Small intestine (tissue), 7 donors: ENCODE measurements at regions not wholly inside any gene's neighbourhood (a gene's known extent, or its start where the extent isn't known, plus 50 kb on each side); places are given as distances from the start of the nearest gene placed in this dataset.

Experiments used
- DNase-seq, 2 donors: peaks; one replicate each; pipeline versions ENCODE4 v3.0.0 to v3.0.0-alpha.2; 2013
- FAIRE-seq: peaks from 2 replicates; lab custom pipeline; 2012; peaks lifted over from hg19 to GRCh38; lab: Jason Lieb, UNC
- H3K27ac ChIP-seq, 3 donors: one replicate each; pipeline ENCODE4 v1.5.1; 2013; ENCODE audit warnings: low read length in 2 of 3, mild to moderate bottlenecking in 2 of 3, control low read depth in 1 of 3, inconsistent platforms in 1 of 3, low read depth in 1 of 3, moderate library complexity in 1 of 3
- H3K27me3 ChIP-seq, 3 donors: one replicate each; pipeline ENCODE4 v1.6.1; 2013; ENCODE audit warnings: low read length in 3 of 3, inconsistent platforms in 1 of 3; ENCODE audit not compliant: control insufficient read depth in 3 of 3, insufficient read depth in 3 of 3
- H3K36me3 ChIP-seq, 3 donors: one replicate each; pipeline ENCODE4 v1.6.1; 2013; ENCODE audit warnings: low read length in 3 of 3, inconsistent platforms in 1 of 3, low read depth in 1 of 3, mild to moderate bottlenecking in 1 of 3, moderate library complexity in 1 of 3; ENCODE audit not compliant: control insufficient read depth in 3 of 3, insufficient read depth in 2 of 3
- H3K4me1 ChIP-seq, 3 donors: one replicate each; pipeline ENCODE4 v1.6.1; 2013; ENCODE audit warnings: low read length in 2 of 3, inconsistent platforms in 1 of 3, low read depth in 1 of 3, mild to moderate bottlenecking in 1 of 3, moderate library complexity in 1 of 3; ENCODE audit not compliant: control insufficient read depth in 3 of 3, insufficient read depth in 2 of 3
- H3K4me3 ChIP-seq, 3 donors: one replicate each; pipeline ENCODE4 v1.5.1; 2013; ENCODE audit warnings: low read length in 3 of 3, control low read depth in 1 of 3, inconsistent platforms in 1 of 3, low read depth in 1 of 3, mild to moderate bottlenecking in 1 of 3, moderate library complexity in 1 of 3
- H3K9me3 ChIP-seq, 2 donors: one replicate each; pipeline ENCODE4 v1.6.1; 2013; ENCODE audit warnings: low read depth in 1 of 2, low read length in 1 of 2; ENCODE audit not compliant: control insufficient read depth in 2 of 2, insufficient read depth in 1 of 2
- WGBS, 3 donors: extraction: QIAGEN DNeasy Blood & Tissue Kit; methylation state at CpG; one replicate each; pipeline ENCODE4 v1.1.7; 2013; 5-methylcytosine and 5-hydroxymethylcytosine counted together
- donor health status: healthy with polysubstance abuse.
- donor health status: control.
- donor health status: control.
- donor health status: Bipolar disorder and iron deficiency.
- donor health status: healthy.

DNA sequence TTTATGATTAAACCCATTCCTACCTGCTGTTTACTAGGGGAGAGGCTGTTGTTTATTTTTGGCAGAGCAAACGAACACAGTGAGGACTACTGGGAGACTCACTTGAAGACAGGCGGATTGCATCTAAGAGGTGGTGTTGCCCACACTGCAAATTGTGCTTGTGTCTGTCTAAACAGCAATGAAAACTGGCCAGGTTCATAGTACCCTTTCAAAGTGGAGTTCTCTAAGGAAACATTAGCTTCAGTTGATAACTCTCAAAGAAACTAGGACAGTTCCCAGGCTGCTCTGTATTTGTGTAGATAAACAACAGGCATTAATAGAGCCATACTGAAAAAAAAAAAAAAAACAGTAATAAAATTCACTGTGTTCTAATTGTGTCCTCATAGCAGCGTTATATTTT is 466.0 kb upstream of the RGS6 start:
- Histone ChIP-seq H3K4me3 (no peak overlapping the region), H3K27ac (no peak overlapping the region), H3K4me1 (no peaks in the 10 kb centered on the region), H3K36me3 (peaks cover 0 to 2% (median 0%) of the 10 kb centered on the region in 3 donors), H3K27me3 (no peaks in the 10 kb centered on the region), H3K9me3 (peaks cover 0 to 13% of the 10 kb centered on the region in 2 donors)
- WGBS, 3 donors: 71 to 78% (median 74%) methylated on average over 3 of the region's 3 CpGs
- FAIRE-seq: no peak
- no peak for DNase-seq

DNA sequence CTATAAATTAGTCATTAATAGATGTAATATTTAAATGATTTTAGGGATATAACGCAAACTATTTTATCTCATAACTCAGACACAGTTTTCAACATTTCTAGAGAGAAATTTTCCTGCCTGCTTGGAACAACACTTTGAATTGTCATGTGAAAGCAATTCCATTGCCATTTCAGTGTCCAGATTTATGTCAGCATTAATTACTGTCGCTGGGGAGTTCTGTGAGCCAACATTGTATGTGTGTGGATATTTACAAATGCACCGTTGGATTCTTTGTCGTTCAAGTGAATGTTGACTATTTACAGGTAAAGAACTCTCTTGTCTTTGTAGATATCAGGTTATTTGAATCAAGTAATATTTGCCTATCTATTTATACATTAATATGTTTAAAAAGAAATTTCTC is 465.3 kb upstream of the RGS6 start:
- no peak overlapping the region for H3K27ac ChIP-seq
- peaks cover 0 to 2% (median 0%) of the 10 kb centered on the region in 3 donors for H3K36me3 ChIP-seq
- no peaks in the 10 kb centered on the region for H3K27me3 ChIP-seq
- DNase-seq: no peak
- H3K9me3 ChIP-seq: peaks cover 0 to 13% of the 10 kb centered on the region in 2 donors
- no peak overlapping the region for H3K4me3 ChIP-seq
- 75 to 94% (median 90%) methylated on average over 4 of the region's 4 CpGs for WGBS, 3 donors
- FAIRE-seq: no peak
- H3K4me1 ChIP-seq: peaks cover 0 to 2% (median 0%) of the 10 kb centered on the region in 3 donors

DNA sequence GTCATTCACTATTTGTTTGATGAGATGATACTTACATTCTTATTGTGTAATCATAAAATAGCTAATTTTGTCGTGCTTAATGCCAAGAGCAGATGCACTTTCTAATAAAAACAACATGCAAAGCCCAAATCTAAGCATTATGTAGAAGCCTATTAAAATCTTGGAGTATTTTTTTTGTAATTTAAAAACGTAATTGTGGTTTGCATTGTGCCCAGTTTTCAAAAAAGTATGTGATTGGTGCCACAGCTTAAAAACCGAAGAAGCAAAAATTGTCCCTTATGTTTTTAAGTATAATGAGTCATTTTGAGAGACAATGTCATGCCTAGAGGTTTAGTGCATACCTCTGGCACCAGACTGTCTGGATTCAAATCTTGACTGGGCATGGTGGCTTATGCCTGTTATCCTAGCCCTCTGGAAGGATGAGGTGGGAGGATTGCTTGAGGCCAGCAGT is 464.8 kb upstream of the RGS6 start:
- Histone ChIP-seq H3K4me3 (no peak overlapping the region), H3K4me1 (peaks cover 0 to 3% (median 0%) of the 10 kb centered on the region in 3 donors), H3K9me3 (peaks cover 0 to 13% of the 10 kb centered on the region in 2 donors), H3K27me3 (no peaks in the 10 kb centered on the region), H3K27ac (no peak overlapping the region), H3K36me3 (peaks cover 0 to 2% (median 0%) of the 10 kb centered on the region in 3 donors)
- no peak for DNase-seq
- FAIRE-seq: no peak
- 73 to 90% (median 86%) methylated on average over 3 of the region's 3 CpGs for WGBS, 3 donors

DNA sequence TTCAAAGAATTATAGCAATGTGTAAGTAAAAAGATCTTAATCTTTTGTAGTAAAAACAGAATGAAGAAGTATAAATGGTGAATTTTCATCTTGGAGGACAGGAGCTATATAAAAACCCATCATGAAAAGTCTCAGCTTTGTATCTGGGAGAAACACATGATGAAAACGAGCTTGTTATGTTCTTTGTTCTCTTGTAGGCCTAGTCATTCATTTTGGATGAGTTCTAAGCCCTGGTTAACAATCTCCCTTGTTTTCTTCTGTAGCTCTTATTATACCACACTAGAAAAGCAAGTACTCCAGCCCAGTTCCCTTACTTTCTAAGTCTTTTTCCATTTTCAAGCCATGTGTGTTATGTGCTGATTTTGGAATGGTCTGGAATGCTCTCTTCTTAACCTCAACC is 463.5 kb upstream of the RGS6 start:
- peaks cover 0 to 3% (median 0%) of the 10 kb centered on the region in 3 donors for H3K4me1 ChIP-seq
- no peak overlapping the region for H3K27ac ChIP-seq
- H3K9me3 ChIP-seq: peaks cover 0 to 6% of the 10 kb centered on the region in 2 donors
- WGBS, 3 donors: 88 to 96% (median 91%) methylated on average over 1 of the region's 1 CpG
- DNase-seq (no peak), FAIRE-seq (no peak)
- peaks cover 0 to 1% (median 0%) of the 10 kb centered on the region in 3 donors for H3K36me3 ChIP-seq
- no peaks in the 10 kb centered on the region for H3K27me3 ChIP-seq
- H3K4me3 ChIP-seq: no peak overlapping the region

DNA sequence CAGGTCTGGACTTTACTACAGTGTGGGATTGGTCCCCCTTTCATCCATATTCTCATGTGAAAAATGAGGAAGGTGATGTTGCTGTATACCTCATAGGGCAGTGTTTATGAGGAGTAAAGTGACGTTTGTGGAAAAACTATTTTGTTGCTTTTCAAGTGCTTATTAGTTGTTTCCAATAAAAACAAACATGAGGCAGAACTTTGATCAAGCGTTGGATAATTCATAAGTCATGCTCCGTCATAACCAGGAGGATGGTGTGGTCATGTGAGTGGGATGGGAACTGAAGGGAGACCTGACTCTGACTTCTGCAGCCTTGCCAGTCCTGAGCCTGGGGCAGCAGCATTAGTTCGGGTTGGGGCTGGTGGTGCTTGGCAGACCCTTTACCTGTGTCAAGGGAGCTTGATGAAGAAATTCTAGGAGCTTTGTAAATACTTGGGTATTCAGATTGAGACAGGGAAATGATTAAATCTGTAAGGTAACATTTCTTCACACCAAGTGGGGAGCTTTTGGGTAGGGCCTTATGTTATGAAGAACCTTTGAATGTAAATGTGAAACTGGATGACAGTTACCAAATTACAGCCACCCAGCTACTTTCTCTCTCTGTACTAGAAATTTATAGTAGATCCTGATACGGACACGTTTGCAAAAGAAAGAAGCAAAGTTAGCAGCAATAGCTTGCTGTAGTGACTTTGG is 462.4 kb upstream of the RGS6 start:
- H3K27me3 ChIP-seq: no peaks in the 10 kb centered on the region
- H3K4me3 ChIP-seq: no peak overlapping the region
- H3K36me3 ChIP-seq: no peaks in the 10 kb centered on the region
- DNase-seq (no peak), FAIRE-seq (no peak)
- WGBS, 3 donors: 79 to 90% (median 82%) methylated on average over 6 of the region's 6 CpGs
- no peaks in the 10 kb centered on the region for H3K9me3 ChIP-seq
- no peak overlapping the region for H3K27ac ChIP-seq
- H3K4me1 ChIP-seq: peaks cover 0 to 3% (median 0%) of the 10 kb centered on the region in 3 donors

DNA sequence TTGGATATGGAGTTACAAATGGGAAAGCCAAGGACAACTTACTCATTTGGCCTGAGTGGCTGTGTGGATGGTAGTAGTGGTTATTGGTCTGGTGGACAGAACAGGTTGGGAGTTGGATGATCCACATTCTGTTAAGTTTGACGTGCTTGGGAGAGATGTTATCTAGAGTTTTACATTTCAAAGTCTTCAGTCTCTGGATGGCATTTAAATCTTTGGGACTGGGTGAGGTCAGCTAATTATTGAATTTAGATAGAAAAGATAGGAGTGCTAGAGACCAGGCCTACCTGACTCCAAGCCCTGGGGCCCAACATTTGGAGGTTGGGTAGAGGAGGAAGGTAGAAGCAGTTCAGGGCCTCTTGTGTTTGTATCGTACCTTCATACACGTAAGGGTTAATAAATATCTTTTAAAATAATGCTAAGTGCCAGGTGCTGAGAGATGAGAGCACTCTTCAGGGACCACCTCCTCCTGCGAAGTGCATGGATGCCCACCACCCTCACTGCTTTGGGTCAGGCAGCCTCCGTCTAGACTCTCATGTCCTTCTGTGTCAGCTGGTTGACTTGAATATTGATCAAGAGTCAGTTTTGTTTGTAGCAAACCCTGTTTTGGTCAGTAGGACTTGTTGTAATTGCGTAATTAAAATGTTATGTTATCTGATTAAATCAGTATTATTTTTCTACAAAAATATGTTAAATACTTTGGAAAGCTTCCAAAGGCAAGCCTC is 460.4 kb upstream of the RGS6 start:
- Histone ChIP-seq H3K4me1 (peaks cover 0 to 6% (median 0%) of the 10 kb centered on the region in 3 donors), H3K27ac (no peak overlapping the region), H3K9me3 (no peaks in the 10 kb centered on the region), H3K27me3 (no peaks in the 10 kb centered on the region), H3K4me3 (no peak overlapping the region), H3K36me3 (no peaks in the 10 kb centered on the region)
- FAIRE-seq (no peak), DNase-seq (no peak)
- WGBS, 3 donors: 90 to 92% (median 91%) methylated on average over 6 of the region's 6 CpGs

DNA sequence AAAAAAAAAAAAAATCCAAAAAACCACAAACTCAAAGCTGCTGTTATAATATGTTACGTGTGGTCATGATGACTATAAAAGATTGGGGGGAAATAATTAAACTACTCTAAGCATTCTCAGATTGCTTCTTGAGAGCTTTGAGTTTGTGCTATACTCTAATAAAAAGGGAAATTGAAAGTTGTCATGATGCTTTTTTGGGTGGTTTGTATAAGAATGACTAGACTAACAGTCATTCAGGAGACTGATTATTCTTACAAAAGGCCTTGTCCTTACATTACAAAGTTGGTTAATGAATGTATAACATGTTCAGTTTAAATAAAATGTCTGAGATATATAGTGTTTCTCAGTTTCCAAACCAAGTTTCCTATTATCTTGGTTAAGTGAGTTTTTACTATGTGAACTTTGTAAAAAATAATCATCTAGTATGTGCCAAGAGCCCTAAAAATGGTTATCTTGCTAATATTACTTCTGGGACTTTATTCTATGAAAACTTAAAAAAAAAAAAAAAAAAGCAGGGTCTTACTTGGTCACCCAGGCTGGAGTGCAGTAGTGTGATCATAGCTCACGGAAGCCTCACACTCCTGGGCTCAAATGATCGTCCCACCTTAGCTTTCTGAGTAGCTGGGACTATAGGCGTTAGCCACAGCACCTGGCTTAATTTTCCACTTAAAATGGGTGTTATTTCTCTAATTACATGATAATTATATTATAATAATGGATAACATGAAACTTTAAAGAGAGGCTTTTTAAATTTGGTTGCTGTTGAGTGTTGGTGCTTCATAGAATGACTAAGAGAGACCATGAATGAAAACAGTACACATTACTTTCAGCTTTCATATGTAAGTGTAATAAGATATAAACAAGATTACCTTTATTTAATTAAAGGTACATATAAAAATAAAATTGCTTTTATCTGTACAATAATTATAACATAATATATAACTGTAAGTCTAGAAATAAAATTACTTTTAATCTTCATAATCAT is 459.6 kb upstream of the RGS6 start:
- DNase-seq (no peak), FAIRE-seq (peak; percentile 53)
- 89 to 94% (median 93%) methylated on average over 4 of the region's 4 CpGs for WGBS, 3 donors
- no peaks in the 10 kb centered on the region for H3K27me3 ChIP-seq
- no peaks in the 10 kb centered on the region for H3K36me3 ChIP-seq
- H3K4me3 ChIP-seq: no peak overlapping the region
- H3K9me3 ChIP-seq: no peaks in the 10 kb centered on the region
- no peak overlapping the region for H3K27ac ChIP-seq
- H3K4me1 ChIP-seq: peaks cover 0 to 6% (median 0%) of the 10 kb centered on the region in 3 donors

DNA sequence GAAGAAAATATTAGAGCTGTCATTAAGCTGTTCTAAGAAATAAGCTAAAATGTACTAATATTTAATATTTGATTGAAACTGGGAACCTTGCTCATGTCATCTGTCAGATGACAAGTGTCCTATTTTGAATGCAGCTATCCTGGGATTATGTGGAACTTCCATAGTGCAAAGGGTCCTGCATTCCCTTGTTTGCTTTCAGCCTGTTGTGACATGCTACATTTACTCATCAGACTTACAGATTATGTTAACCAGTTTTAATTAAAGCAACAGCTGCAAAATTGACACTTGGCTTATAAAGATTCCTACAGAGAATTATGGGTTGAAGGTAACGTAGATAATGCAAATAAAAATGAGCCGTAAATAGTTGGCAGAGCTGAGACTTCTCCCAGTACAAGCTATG is 458.4 kb upstream of the RGS6 start:
- FAIRE-seq: no peak
- H3K9me3 ChIP-seq: no peaks in the 10 kb centered on the region
- H3K36me3 ChIP-seq: no peaks in the 10 kb centered on the region
- no peak overlapping the region for H3K27ac ChIP-seq
- H3K27me3 ChIP-seq: no peaks in the 10 kb centered on the region
- peaks cover 0 to 6% (median 0%) of the 10 kb centered on the region in 3 donors for H3K4me1 ChIP-seq
- DNase-seq: no peak
- whole genome bisulfite sequencing, 3 donors: 23 to 65% (median 33%) methylated on average over 2 of the region's 2 CpGs
- no peak overlapping the region for H3K4me3 ChIP-seq
